ENCODE measurements at regions not wholly inside any gene's neighbourhood (a gene's known extent, or its start where the extent isn't known, plus 50 kb on each side); places are given as distances from the start of the nearest gene placed in this dataset.

- TF ChIP-seq CTCF (IDR thresholded peaks at IDR 0.05) (peak; percentile 42), POLR2A (IDR thresholded peaks at IDR 0.05; ENCODE audit: low read length) (no peak), ZNF302 (CRISPR knock-in tag; IDR thresholded peaks at IDR 0.05) (no peak), NR3C1 (IDR thresholded peaks at IDR 0.05) (no peak), CHD4 (IDR thresholded peaks at IDR 0.05; ENCODE audit: borderline replicate concordance) (no peak), RAD21 (conservative IDR thresholded peaks at IDR 0.05 in 1 of 2, IDR thresholded peaks at IDR 0.05 in 1 of 2) (peak; percentile 33 to 49; a peak in 3 of 5 replicates), CHD2 (IDR thresholded peaks at IDR 0.05; ENCODE audit: low read length, partially characterized antibody) (no peak), JUNB (IDR thresholded peaks at IDR 0.05) (no peak), HOXA7 (CRISPR knock-in tag; IDR thresholded peaks at IDR 0.05) (no peak), RNF2 (IDR thresholded peaks at IDR 0.05; ENCODE audit: borderline replicate concordance, low read depth) (no peak), MAX (IDR thresholded peaks at IDR 0.05) (no peak), SREBF2 (IDR thresholded peaks at IDR 0.05) (no peak), MAFK (IDR thresholded peaks at IDR 0.05; ENCODE audit: partially characterized antibody) (no peak), USF2 (IDR thresholded peaks at IDR 0.05) (no peak)
These were observed 160.6 kb upstream of the USP24 start for GRCh38 chr1:55375617-55376258.
